ENCODE measurements at regions not wholly inside any gene's neighbourhood (a gene's known extent, or its start where the extent isn't known, plus 50 kb on each side); places are given as distances from the start of the nearest gene placed in this dataset.

- TF ChIP-seq, protein P1, sequence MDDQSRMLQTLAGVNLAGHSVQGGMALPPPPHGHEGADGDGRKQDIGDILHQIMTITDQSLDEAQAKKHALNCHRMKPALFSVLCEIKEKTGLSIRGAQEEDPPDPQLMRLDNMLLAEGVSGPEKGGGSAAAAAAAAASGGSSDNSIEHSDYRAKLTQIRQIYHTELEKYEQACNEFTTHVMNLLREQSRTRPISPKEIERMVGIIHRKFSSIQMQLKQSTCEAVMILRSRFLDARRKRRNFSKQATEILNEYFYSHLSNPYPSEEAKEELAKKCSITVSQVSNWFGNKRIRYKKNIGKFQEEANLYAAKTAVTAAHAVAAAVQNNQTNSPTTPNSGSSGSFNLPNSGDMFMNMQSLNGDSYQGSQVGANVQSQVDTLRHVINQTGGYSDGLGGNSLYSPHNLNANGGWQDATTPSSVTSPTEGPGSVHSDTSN (IDR thresholded peaks at IDR 0.05; ENCODE audit: insufficient replicate concordance, low read depth, low read length) = no peak
- TF ChIP-seq CEBPZ (IDR thresholded peaks at IDR 0.05; ENCODE audit: low read depth, low read length) (no peak), NKRF (conservative IDR thresholded peaks at IDR 0.05) (no peak), BACH1 (IDR thresholded peaks at IDR 0.05; ENCODE audit: borderline replicate concordance) (no peak), CHD1 (IDR thresholded peaks at IDR 0.05; ENCODE audit: low read depth, low read length) (no peak), RB1 (IDR thresholded peaks at IDR 0.05; ENCODE audit: borderline replicate concordance) (no peak)
- TF ChIP-seq, protein P2, sequence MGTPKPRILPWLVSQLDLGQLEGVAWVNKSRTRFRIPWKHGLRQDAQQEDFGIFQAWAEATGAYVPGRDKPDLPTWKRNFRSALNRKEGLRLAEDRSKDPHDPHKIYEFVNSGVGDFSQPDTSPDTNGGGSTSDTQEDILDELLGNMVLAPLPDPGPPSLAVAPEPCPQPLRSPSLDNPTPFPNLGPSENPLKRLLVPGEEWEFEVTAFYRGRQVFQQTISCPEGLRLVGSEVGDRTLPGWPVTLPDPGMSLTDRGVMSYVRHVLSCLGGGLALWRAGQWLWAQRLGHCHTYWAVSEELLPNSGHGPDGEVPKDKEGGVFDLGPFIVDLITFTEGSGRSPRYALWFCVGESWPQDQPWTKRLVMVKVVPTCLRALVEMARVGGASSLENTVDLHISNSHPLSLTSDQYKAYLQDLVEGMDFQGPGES (IDR thresholded peaks at IDR 0.05) = no peak
- TF ChIP-seq, protein P3, sequence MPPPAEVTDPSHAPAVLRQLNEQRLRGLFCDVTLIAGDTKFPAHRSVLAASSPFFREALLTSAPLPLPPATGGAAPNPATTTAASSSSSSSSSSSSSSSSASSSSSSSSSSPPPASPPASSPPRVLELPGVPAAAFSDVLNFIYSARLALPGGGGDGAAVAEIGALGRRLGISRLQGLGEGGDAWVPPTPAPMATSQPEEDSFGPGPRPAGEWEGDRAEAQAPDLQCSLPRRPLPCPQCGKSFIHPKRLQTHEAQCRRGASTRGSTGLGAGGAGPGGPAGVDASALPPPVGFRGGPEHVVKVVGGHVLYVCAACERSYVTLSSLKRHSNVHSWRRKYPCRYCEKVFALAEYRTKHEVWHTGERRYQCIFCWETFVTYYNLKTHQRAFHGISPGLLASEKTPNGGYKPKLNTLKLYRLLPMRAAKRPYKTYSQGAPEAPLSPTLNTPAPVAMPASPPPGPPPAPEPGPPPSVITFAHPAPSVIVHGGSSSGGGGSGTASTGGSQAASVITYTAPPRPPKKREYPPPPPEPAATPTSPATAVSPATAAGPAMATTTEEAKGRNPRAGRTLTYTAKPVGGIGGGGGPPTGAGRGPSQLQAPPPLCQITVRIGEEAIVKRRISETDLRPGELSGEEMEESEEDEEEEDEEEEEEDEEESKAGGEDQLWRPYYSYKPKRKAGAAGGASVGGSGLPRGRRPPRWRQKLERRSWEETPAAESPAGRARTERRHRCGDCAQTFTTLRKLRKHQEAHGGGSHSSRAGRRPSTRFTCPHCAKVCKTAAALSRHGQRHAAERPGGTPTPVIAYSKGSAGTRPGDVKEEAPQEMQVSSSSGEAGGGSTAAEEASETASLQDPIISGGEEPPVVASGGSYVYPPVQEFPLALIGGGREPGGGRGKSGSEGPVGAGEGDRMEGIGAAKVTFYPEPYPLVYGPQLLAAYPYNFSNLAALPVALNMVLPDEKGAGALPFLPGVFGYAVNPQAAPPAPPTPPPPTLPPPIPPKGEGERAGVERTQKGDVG (CRISPR knock-in tag; IDR thresholded peaks at IDR 0.05) = no peak
Observed at GRCh38 chr11:128179039-128179438, 408.3 kb downstream of the ETS1 start (continued).

Measured in GM12878 (cell line).